ENCODE measurements at regions not wholly inside any gene's neighbourhood (a gene's known extent, or its start where the extent isn't known, plus 50 kb on each side); places are given as distances from the start of the nearest gene placed in this dataset.

DNA sequence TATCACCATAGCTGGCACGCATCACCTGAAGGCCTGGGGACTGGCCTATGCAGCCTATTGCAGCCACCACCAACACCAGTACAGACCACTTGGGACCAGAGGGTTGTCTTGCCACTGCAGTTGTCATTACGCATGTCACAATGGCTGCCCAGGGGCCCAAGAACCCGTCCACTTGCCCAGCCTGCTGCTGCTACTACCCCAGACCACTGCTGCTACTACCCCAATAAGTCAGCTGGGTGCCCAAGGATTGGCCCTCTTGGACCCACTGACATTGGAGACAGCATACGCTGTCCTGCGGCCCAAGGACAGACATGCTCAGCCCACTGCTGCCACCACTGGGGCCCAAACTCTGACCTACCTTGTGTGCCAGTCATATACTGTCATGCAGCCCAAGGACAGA is 102.7 kb upstream of the OR9Q1 start:
- no peak for TF ChIP-seq POLR2A (IDR thresholded peaks at IDR 0.05; ENCODE audit: low read depth)
- TF ChIP-seq, protein P1, sequence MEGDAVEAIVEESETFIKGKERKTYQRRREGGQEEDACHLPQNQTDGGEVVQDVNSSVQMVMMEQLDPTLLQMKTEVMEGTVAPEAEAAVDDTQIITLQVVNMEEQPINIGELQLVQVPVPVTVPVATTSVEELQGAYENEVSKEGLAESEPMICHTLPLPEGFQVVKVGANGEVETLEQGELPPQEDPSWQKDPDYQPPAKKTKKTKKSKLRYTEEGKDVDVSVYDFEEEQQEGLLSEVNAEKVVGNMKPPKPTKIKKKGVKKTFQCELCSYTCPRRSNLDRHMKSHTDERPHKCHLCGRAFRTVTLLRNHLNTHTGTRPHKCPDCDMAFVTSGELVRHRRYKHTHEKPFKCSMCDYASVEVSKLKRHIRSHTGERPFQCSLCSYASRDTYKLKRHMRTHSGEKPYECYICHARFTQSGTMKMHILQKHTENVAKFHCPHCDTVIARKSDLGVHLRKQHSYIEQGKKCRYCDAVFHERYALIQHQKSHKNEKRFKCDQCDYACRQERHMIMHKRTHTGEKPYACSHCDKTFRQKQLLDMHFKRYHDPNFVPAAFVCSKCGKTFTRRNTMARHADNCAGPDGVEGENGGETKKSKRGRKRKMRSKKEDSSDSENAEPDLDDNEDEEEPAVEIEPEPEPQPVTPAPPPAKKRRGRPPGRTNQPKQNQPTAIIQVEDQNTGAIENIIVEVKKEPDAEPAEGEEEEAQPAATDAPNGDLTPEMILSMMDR (IDR thresholded peaks at IDR 0.05) = no peak
- no peak for TF ChIP-seq EP300 (IDR thresholded peaks at IDR 0.05)

Measured in esophagus muscularis mucosa (tissue), 4 donors.